ENCODE measurements at regions not wholly inside any gene's neighbourhood (a gene's known extent, or its start where the extent isn't known, plus 50 kb on each side); places are given as distances from the start of the nearest gene placed in this dataset.
"Not testable (repeated sequence)": the region's sequence is repeated elsewhere in the genome, so short reads cannot be mapped to it uniquely, and the experiment has no call there.

DNA sequence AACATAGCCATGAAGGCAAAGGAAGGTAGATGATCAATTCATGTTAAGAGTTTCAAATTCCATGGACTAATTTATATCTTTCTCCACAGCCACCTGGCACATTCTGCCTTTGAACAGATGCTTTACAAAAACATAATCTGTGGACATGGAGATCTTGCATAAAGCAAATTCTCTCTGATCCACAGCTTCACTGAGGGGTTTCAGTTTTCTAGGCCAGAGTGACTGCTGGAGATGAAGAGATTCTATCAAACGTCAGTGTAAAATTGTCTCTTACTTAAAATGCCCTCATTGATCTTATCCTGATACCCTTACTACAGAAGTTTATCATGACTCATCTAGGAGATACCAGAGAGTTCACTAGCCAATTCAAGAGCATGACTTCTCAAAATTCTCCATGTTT, 291.6 kb downstream of the DAD1 start:
- no peak for ATAC-seq (replicated peaks in 6 of 8)
- Histone ChIP-seq H3K4me1 (replicated peaks in 1 of 2) (no peaks in the 10 kb centered on the region), H3K4me3 (no peak overlapping the region), H3K27ac (no peak overlapping the region)
- 13 to 86% (median 60%) methylated on average over 1 of the region's 1 CpG; no CpG with 5 or more reads in 5 of the 10 experiments for WGBS, 10 experiments
- in situ Hi-C loops (cut with MboI; ENCODE audit: low pct_unique_long_range_greater_than_20kb in 2 of 9, low sequenced_read_pairs in 9 of 9, unreplicated experiment in 9 of 9): no loop called here

DNA sequence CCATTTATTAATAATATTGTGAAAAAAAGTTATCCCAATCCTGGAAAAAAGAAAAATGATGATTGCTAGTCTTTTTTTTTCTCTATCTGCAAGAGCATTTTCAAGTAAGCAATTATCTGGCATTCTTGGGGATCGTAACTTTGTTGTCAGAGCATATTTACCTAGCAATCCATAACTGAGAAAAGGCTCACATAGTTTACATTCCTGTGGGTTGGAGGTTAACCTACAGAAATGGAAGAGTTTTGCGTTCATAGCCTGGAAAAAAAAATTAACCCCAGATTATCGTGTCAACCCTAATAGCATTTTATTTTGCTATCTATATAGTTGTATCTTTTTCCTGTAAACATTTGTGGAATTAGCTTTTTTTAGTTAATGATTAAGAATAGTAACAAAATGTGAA, 292.3 kb downstream of the DAD1 start:
- Histone ChIP-seq H3K4me3 (no peak overlapping the region), H3K27ac (no peak overlapping the region), H3K4me1 (replicated peaks in 1 of 2) (no peaks in the 10 kb centered on the region)
- 14 to 100% (median 66%) methylated on average over 1 to 3 of the region's 3 CpGs; no CpG with 5 or more reads in 1 of the 10 experiments for WGBS, 10 experiments
- ATAC-seq (replicated peaks in 6 of 8): no peak
- in situ Hi-C loops (cut with MboI; ENCODE audit: low pct_unique_long_range_greater_than_20kb in 2 of 9, low sequenced_read_pairs in 9 of 9, unreplicated experiment in 9 of 9): no loop called here

DNA sequence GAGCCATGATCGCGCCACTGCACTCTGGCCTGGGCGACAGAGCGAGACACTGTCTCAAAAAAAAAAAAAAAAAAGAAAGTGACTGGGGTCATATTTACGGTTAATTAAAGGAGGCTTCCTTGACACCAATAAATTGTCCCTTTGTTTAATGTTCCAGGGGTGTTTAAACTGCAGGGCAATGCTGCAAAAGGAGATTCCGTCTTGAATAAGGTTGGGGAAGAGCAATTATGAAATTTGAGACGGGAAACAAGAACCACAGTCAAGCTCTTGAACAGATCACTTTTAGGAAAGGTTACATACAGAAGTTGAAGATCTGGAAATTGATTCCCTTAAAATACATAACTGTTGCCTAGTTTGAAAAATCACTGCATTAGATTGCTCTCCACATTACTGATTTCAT, 292.9 kb downstream of the DAD1 start:
- Histone ChIP-seq H3K4me3 (no peak overlapping the region), H3K4me1 (replicated peaks in 1 of 2) (no peaks in the 10 kb centered on the region), H3K27ac (no peak overlapping the region)
- no peak for ATAC-seq (replicated peaks in 6 of 8)
- in situ Hi-C loops (cut with MboI; ENCODE audit: low pct_unique_long_range_greater_than_20kb in 2 of 9, low sequenced_read_pairs in 9 of 9, unreplicated experiment in 9 of 9): no loop called here
- 0 to 83% (median 44%) methylated on average over 1 to 6 of the region's 7 CpGs; no CpG with 5 or more reads in 2 of the 10 experiments for WGBS, 10 experiments

DNA sequence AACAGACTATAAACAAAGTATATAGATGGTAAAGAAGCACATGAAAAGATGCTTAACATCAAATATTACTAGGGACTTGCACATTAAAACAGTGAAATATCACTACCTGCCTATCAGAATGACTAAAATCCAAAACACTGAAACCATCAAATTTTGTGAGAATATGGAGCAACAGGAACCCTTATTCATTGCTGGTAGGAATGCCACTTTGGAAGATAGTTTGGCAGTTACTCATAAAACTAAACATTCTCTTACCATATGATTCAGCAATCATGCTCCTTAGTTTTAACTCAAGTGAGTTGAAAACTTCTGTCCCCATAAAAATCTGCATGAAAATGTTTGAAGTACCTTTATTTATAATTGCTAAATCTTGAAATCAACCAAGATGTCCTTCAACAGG, 297.6 kb downstream of the DAD1 start:
- in situ Hi-C loops (cut with MboI; ENCODE audit: low pct_unique_long_range_greater_than_20kb in 2 of 9, low sequenced_read_pairs in 9 of 9, unreplicated experiment in 9 of 9): no loop called here
- H3K4me1 ChIP-seq (replicated peaks in 1 of 2): no peaks in the 10 kb centered on the region
- ATAC-seq (replicated peaks in 6 of 8): no peak

DNA sequence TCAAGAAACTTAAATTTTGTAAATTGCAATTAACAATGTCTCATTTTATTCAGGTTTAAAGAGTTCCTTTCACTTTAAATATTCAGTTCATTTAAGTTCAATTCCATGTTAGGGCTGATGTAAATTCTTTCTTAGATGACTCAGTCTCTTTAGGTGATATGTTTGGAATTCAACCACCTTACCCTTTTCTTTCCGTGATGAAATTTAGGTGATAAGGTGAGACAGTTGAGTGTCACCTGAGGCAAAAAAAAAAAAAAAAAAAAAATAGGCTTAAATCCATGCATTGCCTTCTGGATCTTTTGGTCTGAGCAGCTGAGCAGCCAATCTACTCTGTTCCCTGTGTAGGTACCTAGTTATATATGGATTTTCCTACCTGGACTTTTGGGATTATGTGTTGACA, 299.5 kb downstream of the DAD1 start:
- Histone ChIP-seq H3K4me1 (replicated peaks in 1 of 2) (no peaks in the 10 kb centered on the region), H3K27ac (no peak overlapping the region), H3K4me3 (no peak overlapping the region)
- ATAC-seq (replicated peaks in 6 of 8): no peak
- in situ Hi-C loops (cut with MboI; ENCODE audit: low pct_unique_long_range_greater_than_20kb in 2 of 9, low sequenced_read_pairs in 9 of 9, unreplicated experiment in 9 of 9): no loop called here
- WGBS, 10 experiments: 0 to 100% (median 83%) methylated on average over 1 of the region's 1 CpG; no CpG with 5 or more reads in 3 of the 10 experiments

More for the DNA sequence above, 297.6 kb downstream of the DAD1 start:
- H3K27ac ChIP-seq: no peak overlapping the region
- no peak overlapping the region for H3K4me3 ChIP-seq

DNA sequence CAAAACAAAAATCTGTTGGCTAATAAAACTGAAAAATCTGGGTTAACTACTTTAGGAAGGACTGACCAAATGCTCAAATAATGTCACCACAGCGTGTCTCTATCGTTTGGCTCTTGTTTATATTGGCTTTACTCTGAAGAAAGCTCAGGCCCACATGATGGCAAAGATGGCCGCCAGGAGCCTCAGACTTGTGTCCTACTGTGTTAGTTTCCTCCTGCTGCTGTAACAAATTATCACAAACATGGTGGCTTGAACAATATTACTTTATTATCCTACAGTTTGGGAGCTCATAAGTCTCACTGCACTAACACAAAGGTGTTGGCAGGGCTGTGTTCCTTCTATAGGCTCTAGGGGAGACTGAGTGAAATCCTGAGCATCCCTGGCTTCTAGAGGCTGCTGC, 303.0 kb downstream of the DAD1 start:
- in situ Hi-C loops (cut with MboI; ENCODE audit: low pct_unique_long_range_greater_than_20kb in 2 of 9, low sequenced_read_pairs in 9 of 9, unreplicated experiment in 9 of 9): no loop called here
- Histone ChIP-seq H3K4me3 (no peak overlapping the region), H3K4me1 (replicated peaks in 1 of 2) (peaks cover 9 to 13% of the 10 kb centered on the region in 2 donors), H3K27ac (no peak overlapping the region)
- WGBS, 10 experiments: 10 to 96% (median 81%) methylated on average over 2 to 3 of the region's 3 CpGs; no CpG with 5 or more reads in 1 of the 10 experiments
- no peak for ATAC-seq (replicated peaks in 6 of 8)

DNA sequence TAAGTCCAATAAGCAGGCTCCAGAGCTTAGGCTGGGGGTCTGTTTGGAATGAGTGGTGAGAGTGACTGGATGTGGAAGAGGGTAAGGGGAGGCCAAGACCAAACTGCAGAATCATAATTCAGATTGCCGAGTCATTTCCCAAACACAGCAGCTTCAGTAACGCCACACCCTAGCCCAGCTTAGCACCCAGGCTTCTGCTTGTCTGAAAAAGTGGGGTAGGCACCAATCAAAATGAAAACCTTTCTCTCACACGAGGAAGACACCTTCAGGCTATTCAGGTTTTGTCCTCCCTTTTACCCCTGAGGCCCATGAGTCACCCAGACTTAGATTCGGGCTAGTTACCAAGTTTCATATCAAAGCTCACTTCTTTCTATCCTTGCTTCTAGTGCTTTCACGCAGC, 306.1 kb downstream of the DAD1 start:
- H3K4me3 ChIP-seq: no peak overlapping the region
- in situ Hi-C loops (cut with MboI; ENCODE audit: low pct_unique_long_range_greater_than_20kb in 2 of 9, low sequenced_read_pairs in 9 of 9, unreplicated experiment in 9 of 9): no loop called here
- peaks cover 10 to 18% of the 10 kb centered on the region in 2 donors for H3K4me1 ChIP-seq (replicated peaks in 1 of 2)
- ATAC-seq (replicated peaks in 6 of 8): peak in 3 of 8 experiments; percentile 70 to 82 (median 77)
- H3K27ac ChIP-seq: no peak overlapping the region
- 34 to 100% (median 86%) methylated on average over 1 to 5 of the region's 5 CpGs; no CpG with 5 or more reads in 1 of the 10 experiments for WGBS, 10 experiments

DNA sequence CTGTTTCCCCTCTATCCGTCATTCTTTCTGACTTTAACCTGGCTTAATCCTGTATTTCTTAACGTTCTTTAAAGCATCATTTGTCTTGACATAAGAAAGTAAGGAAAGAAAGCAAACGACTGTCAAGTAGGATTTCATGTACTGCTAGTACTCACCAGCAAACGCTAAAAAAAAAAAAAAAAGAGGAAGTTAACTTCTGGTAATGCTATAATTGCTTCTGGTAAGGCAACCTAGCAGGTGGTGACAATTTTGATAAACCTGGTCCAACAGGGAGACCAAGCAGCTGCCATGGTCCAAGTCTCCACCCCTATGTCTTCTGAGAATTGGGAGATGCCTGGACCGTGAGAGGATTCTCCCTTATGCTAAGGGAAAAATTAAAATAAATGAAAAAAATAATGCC, 306.6 kb downstream of the DAD1 start:
- Histone ChIP-seq H3K27ac (no peak overlapping the region), H3K4me1 (replicated peaks in 1 of 2) (peaks cover 10 to 18% of the 10 kb centered on the region in 2 donors), H3K4me3 (no peak overlapping the region)
- ATAC-seq (replicated peaks in 6 of 8): peak in 2 of 8 experiments; percentile 17 to 27
- in situ Hi-C loops (cut with MboI; ENCODE audit: low pct_unique_long_range_greater_than_20kb in 2 of 9, low sequenced_read_pairs in 9 of 9, unreplicated experiment in 9 of 9): no loop called here
- WGBS, 10 experiments: 5 to 81% (median 58%) methylated on average over 1 to 5 of the region's 5 CpGs

DNA sequence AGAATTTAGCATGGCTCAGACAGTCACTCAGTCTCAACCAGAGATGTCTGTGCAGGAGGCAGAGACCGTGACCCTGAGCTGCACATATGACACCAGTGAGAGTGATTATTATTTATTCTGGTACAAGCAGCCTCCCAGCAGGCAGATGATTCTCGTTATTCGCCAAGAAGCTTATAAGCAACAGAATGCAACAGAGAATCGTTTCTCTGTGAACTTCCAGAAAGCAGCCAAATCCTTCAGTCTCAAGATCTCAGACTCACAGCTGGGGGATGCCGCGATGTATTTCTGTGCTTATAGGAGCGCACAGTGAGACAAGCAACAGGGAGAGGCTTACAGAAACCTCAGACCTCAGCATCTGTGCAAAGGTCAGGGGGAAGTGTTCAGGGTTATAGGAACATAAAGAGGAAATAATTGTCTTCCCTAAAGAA, 307.6 kb downstream of the DAD1 start:
- 0 to 100% (median 50%) methylated on average over 1 to 5 of the region's 7 CpGs; no CpG with 5 or more reads in 1 of the 10 experiments for WGBS, 10 experiments
- H3K4me1 ChIP-seq (replicated peaks in 1 of 2): peaks cover 10 to 18% of the 10 kb centered on the region in 2 donors
- H3K27ac ChIP-seq; in situ Hi-C loops (cut with MboI; ENCODE audit: low pct_unique_long_range_greater_than_20kb in 2 of 9, low sequenced_read_pairs in 9 of 9, unreplicated experiment in 9 of 9); H3K4me3 ChIP-seq: not testable (repeated sequence)
- peak in 7 of 8 experiments; percentile 15 to 97 (median 82) for ATAC-seq (replicated peaks in 6 of 8)

DNA sequence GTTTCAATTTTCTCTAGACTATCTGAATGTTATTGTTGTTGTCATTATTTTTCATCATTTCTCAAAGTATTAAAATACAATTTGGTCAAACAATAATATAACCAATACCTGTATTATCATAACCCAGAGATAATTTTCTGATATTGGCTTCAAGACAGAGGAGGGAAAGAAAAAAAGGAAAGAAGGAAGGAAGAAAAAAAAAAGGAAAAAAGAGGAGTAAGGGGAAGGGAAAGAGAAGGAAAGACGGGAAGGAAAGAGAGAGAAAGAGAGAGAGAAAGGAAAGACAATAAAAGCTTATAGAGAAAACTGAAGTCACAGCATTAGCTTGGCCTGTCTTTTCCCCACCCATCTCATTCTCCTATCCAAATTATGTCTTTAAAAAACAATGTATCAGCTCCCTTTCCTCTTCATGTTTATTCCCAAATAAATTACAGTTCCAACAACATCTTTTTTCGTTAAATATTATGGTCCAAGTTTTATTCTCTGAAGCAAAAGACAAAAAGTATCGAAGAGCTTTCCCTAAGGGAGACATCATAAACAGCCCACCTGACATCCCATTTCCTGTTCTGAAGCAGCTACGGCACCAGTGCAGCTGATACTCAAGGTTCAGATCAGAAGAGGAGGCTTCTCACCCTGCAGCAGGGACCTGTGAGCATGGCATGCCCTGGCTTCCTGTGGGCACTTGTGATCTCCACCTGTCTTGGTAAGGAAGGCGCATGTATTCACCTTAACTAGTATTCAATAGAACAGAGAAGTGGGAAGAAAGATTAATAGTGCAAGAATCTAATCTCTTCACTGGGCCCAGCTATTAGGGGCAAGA, 308.3 kb downstream of the DAD1 start:
- in situ Hi-C loops (cut with MboI; ENCODE audit: low pct_unique_long_range_greater_than_20kb in 2 of 9, low sequenced_read_pairs in 9 of 9, unreplicated experiment in 9 of 9): no loop called here

DNA sequence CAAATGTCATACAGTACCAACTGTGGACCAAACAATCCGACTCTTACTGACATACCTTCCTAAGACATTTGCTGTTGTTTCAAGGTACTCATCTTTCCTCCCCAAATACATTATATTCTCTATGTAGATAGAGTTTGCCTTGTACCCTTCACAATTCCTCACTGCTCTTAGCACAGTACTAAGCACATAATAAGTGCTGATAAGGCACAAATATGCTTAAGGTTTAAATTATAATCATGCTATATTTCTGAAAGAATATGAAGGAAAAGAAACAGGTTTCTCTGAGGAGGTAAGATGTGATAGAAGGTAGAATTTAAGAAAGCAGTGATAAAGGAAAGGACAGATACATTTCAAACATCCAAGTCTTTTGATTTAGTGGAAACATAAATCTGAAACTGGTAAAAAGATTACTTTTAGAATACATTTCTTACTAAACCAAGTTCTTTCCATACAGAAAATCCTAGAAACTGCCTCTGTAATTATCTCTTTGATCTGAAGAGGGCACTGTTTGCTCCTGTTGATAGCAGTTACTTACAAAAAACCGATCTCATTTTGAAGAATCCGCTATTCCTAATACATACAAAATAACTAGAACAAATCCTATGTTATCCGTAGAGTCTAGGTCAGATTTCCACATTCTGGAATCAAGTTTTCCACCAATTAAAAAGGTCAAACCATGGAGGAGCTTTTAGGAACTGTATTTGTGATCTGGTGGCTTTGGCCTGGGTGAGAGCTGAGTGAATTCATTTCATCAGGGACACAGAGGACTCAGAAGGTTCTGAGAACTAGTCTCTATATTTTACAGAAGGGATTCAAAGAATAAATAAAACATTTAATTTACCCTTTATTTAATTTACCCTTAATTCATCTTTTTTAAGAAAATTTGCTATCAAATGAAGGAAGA, 311.9 kb downstream of the DAD1 start:
- WGBS, 10 experiments: 15 to 65% (median 37%) methylated on average over 2 to 4 of the region's 4 CpGs; no CpG with 5 or more reads in 1 of the 10 experiments
- H3K27ac ChIP-seq: no peak overlapping the region
- no peak for ATAC-seq (replicated peaks in 6 of 8)
- in situ Hi-C loops (cut with MboI; ENCODE audit: low pct_unique_long_range_greater_than_20kb in 2 of 9, low sequenced_read_pairs in 9 of 9, unreplicated experiment in 9 of 9): no loop called here
- H3K4me3 ChIP-seq: no peak overlapping the region
- peaks cover 16 to 21% of the 10 kb centered on the region in 2 donors for H3K4me1 ChIP-seq (replicated peaks in 1 of 2)

More for the DNA sequence above, 308.3 kb downstream of the DAD1 start:
- Histone ChIP-seq H3K27ac (no peak overlapping the region), H3K4me1 (replicated peaks in 1 of 2) (peaks cover 10 to 18% of the 10 kb centered on the region in 2 donors), H3K4me3 (no peak overlapping the region)
- WGBS, 10 experiments: 22 to 100% (median 79%) methylated on average over 1 to 5 of the region's 5 CpGs; no CpG with 5 or more reads in 1 of the 10 experiments
- peak in 4 of 8 experiments; percentile 23 to 49 (median 33) for ATAC-seq (replicated peaks in 6 of 8)

DNA sequence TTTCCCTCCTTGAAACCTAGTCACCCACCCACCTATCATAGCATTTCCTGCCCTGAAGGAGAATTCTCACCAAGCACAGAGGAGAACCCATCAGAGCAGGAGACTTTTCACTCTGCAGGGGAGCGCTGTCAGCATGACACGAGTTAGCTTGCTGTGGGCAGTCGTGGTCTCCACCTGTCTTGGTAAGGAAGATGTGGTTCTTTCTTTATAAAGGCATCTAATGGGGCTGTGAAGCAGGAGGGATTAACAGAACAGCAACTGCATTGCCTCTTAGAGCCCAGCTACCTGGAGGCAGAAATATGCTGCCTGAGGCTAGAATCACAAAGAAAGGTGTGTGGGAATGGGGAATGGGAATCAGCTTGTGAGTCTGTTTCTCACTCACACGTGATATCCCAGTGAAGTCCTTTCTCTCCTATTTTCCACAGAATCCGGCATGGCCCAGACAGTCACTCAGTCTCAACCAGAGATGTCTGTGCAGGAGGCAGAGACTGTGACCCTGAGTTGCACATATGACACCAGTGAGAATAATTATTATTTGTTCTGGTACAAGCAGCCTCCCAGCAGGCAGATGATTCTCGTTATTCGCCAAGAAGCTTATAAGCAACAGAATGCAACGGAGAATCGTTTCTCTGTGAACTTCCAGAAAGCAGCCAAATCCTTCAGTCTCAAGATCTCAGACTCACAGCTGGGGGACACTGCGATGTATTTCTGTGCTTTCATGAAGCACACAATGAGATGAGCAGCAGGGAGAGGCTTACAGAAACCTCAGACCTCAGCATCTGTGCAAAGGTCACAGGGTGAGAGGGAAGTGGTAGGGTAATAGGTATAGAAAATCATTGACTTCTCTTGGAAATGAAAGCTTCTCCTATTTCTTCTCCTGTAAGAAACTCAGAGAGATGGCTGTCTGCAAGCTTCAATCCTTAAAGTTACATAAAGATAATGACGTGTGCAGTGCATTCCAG, 316.9 kb downstream of the DAD1 start:
- Histone ChIP-seq H3K4me1 (replicated peaks in 1 of 2) (peaks cover 8% of the 10 kb centered on the region in 2 donors), H3K27ac (peak overlapping the region in 1 of 2 donors; percentile 15), H3K4me3 (no peak overlapping the region)
- ATAC-seq (replicated peaks in 6 of 8): peak in 5 of 8 experiments; percentile 50 to 70 (median 54)
- 19 to 100% (median 72%) methylated on average over 1 to 6 of the region's 11 CpGs; no CpG with 5 or more reads in 1 of the 10 experiments for WGBS, 10 experiments
- in situ Hi-C loops (cut with MboI; ENCODE audit: low pct_unique_long_range_greater_than_20kb in 2 of 9, low sequenced_read_pairs in 9 of 9, unreplicated experiment in 9 of 9): no loop called here
